Renal cortex interstitium (tissue), 11 donors: ENCODE measurements at regions not wholly inside any gene's neighbourhood (a gene's known extent, or its start where the extent isn't known, plus 50 kb on each side); places are given as distances from the start of the nearest gene placed in this dataset.

Experiments
- DNase-seq, 11 donors: peaks; one replicate each; pipeline ENCODE4 v3.0.0-alpha.2; 2013; ENCODE audit warnings: low read depth in 9 of 11, low spot score in 4 of 11; ENCODE audit errors: extremely low read depth in 1 of 11

DNA sequence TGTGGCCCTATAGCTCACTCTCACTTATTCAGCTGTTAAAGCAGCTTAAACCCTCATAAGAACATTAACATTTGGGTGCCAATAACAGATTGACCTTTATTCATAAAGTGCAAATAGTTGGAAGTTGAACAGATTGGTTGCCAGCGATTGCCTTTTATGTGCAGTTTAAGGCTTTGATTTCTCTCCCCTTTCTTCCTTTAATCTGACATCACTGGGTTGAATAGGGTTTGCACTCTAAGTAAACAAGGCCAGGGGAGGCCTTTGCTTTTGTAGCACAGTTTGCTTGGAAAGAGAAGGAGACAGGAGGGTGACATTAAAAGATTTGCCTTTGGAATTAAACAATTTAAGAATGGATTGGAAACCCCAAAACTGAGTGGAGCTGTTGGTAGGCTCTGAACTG lies 114.3 kb downstream of the NKX6-1 start:
- DNase-seq, result no peak

GRCh38 chr4:84381759-84382158 lies 117.3 kb downstream of the NKX6-1 start:
- no peak for DNase-seq

- DNase-seq, result peak in 1 of 11 donors; percentile 48
Observed at GRCh38 chr4:84379917-84380641, 119.0 kb downstream of the NKX6-1 start.

DNA sequence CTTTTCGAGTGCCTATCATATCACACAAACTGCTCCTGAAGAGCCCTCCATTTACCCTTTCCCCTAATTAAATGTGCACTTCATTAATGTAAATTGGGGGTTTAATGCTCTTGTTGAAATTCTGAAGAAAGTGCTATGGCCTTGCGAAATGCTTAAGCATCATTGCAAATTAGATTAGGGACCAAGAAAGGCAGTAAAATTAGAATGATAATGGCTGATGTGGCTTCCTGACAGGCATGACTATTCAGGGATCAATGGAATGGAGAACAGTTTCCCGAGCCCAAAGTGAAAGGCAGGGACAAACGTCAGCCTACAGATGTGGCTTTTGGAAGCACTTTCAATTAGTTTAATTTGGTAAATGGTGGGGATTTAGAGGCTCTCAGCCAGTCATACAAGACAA lies 120.1 kb downstream of the NKX6-1 start:
- DNase-seq, result no peak

DNA sequence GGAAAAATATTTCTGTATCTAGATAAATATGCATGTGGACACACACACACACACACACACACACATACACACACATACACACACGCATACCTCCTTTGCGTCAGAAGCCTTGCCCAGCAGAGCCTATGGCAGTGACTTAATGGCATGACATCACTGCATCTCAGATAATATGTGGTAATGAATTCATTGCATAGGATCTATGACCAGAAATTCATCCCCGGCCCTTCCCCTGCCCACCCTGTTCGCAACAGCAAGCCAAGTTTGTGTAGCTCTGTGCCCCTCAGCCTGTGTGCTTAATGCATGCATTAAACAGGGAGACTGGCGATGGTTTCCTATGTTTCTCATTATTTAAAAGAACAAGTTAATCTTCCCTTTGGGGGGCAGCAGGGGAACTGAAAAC lies 120.7 kb downstream of the NKX6-1 start:
- DNase-seq, result no peak

DNA sequence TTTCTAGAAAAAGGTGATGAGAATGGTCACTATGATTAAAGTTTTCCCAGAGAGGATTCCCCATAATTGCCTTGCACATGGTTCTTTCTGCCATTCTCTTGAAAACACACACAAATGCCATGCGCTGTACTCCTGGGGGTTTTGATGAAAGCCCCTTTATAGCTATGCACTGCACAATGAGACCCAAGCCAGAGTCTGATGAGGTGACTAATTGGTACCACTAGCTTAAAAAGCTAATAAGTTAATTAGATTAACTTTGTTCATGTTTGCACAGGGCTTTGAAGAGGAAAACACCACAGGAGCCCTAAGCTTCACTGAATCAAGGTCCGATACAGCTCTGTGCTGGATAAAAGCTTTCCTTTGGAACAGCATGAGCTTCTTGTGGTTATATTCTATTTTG lies 132.2 kb downstream of the NKX6-1 start:
- DNase-seq, result no peak

DNA sequence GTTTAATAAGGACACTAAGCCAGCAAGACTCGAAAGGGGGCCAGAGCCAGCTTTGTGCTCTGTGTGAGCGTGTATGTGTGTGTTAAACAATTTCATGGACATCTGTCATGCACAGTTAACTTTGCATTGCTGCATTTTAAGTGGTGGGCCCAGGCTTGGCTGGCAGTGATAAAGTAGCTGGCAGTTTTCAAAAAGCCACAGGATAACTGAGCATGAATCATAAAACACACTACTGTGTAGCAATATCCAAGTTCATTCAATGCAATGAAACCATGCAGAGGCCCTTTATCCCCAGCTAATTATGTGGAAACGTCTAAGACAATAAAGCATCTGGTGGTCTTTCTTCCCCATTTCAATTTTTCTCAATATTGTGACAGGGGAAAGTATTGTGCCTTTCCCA lies 132.9 kb downstream of the NKX6-1 start:
- DNase-seq, result no peak

- DNase-seq, result no peak
Observed at GRCh38 chr4:84362896-84363655, 136.0 kb downstream of the NKX6-1 start.

DNA sequence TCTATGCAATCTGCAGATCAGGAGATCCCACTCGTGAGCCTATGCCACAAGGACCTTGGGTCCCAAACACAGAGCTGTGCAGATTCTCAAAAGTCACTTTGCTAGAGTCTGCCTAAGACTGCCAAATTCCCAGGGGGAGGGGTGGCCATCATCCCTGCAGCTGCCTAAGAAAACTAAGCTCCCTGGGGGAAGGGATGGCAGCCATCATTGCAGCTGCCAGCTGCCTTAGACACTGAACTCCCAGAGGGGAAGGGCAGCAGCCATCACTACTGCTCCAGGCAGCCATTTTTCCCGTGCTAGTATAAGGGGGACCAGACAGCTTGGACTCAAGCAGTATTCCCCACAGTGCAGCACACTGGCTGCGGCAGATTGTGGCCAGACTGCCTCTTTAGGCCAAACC lies 156.9 kb downstream of the NKX6-1 start:
- no peak for DNase-seq

DNA sequence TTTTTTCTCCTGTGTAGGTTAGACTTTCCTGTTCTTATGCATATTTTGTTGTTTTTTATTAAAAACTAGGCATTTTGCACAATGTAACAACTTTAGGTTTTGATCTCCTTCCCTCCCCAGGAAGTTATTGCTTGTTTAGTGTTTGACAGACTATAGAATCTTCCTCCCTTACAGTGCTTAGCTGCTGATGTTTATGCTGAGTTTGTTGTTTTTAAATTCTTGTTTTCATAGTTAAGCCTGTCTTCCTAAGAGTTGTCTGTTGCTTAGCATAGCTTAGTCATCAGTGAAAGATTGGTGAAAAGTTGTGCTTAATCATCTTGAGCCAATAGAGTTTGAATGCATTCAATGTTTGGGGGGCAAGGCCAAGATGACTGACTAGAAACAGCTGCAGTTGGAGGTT lies 157.5 kb downstream of the NKX6-1 start:
- no peak for DNase-seq

DNA sequence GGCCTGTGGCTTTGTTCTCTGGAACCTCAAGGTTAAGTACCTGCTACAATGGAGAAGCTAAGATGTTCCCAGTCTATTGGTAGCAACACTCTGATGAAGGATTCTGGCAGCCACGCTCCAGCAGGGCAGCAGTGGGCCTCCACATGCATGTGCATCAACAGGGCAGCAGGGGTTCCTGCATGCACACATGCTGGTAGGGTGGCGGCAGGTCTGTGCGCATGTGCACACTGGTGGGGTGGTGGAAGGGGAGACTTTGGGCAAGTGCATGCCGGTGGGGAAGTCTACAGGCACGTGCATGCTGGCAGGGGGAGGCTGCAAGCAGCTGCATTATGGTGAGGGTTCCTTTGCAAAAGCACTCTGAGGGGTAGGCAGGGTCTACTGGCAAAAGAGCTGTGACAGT lies 160.7 kb downstream of the NKX6-1 start:
- DNase-seq, result no peak

GRCh38 chr4:84336964-84337705 lies 162.0 kb downstream of the NKX6-1 start:
- no peak for DNase-seq

- no peak for DNase-seq
Observed at GRCh38 chr4:84327526-84327925, 171.6 kb downstream of the NKX6-1 start.

DNA sequence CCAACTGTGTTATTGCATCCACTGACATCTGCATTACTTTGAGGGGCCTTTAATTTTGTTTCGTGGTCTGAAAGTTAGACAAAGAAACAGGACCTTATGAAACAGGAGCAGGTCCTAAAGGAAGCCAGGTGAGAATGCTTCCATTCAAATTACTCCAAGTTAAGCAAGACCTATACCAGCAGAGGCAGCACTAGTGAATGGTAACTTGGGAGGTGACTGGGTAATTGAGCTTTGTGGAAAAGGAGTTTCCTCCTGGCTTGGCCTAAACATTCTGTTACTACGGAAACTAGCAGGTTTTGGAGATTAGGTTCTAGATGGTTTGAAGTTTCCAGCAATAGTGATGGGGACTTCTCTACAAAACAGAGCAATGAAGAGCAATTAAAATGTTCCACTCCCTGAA lies 173.5 kb downstream of the NKX6-1 start:
- no peak for DNase-seq

- DNase-seq, result no peak
Observed at GRCh38 chr4:84324303-84325245, 174.5 kb downstream of the NKX6-1 start.

DNA sequence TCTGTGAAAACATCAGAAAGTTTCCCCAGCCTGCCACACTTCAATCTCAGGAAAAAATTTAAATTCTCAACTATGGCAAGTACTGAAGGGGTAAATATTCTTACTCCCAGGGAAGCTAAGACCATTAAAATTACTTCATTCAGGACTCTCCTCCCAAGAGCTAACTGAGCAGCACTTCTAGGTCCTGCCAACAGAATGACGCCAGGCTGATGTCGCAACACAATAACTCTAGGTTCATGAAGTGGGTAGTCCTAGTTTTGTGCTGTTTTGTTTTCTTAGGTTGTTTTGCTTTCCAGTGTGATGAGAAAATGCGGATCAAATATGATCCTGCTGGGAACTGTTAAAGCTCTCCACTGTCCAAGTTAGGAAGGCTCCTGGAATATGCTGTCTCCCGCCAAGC lies 180.0 kb downstream of the NKX6-1 start:
- no peak for DNase-seq

DNA sequence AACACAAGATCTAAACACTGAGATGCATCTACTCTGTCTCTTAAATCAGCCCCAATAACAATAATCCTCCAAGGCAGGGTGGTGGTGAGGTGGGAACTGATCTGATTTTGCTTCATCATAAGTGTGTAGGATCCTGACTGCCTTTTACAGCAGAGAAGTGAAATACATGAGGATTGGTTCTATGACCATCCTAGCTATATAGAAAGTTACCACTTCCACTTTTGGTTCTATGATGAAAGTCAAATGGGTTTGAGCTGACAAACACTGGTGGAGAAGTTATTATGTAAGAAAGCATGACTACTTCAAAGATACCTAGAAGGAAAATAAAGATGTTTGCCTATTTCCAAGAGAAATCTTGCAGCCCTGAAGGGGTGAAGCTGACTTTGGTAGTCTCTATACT lies 181.6 kb downstream of the NKX6-1 start:
- DNase-seq, result no peak

GRCh38 chr4:84312426-84313012 lies 186.6 kb downstream of the NKX6-1 start:
- no peak for DNase-seq

- DNase-seq, result no peak
Observed at GRCh38 chr4:84309191-84309590, 189.9 kb downstream of the NKX6-1 start.
